Pancreas (tissue), 10 donors: ENCODE measurements at regions not wholly inside any gene's neighbourhood (a gene's known extent, or its start where the extent isn't known, plus 50 kb on each side); places are given as distances from the start of the nearest gene placed in this dataset.

ENCODE experiments used
- ATAC-seq, 4 donors: fragments of 200-7000 bp; cut with Tn5 transposase; one replicate each; pipeline versions ENCODE4 v1.8.0 to v1.9.1; 2020; ENCODE audit warnings: mild to moderate bottlenecking in 4 of 4, moderate library complexity in 4 of 4
- DNase-seq, 6 donors: peaks; one replicate each; pipeline ENCODE4 v3.0.0-alpha.2; 2020
- FAIRE-seq: peaks from 2 replicates; lab custom pipeline; 2012; peaks lifted over from hg19 to GRCh38; lab: Jason Lieb, UNC
- H3K27ac ChIP-seq, 4 donors: fragments of 200-600 bp; sonication (generic); 1 replicate in 3 of 4; 2 replicates in 1 of 4; pipeline versions ENCODE4 v1.5.0 to v1.8.0; 2020
- H3K27me3 ChIP-seq, 4 donors: fragments of 200-600 bp; one replicate each; pipeline ENCODE4 v1.8.0; 2021
- H3K36me3 ChIP-seq, 3 donors: fragments of 200-600 bp; sonication (generic) in 1 of 3; one replicate each; pipeline versions ENCODE4 v1.5.0 to v1.8.0; 2020 to 2021
- H3K4me1 ChIP-seq, 3 donors: fragments of 200-600 bp; one replicate each; pipeline ENCODE4 v1.8.0; 2021
- H3K4me3 ChIP-seq, 4 donors: fragments of 200-600 bp; sonication (generic) in 2 of 4; one replicate each; pipeline versions ENCODE4 v1.5.0 to v1.8.0; 2020 to 2021
- H3K9me3 ChIP-seq, 4 donors: fragments of 200-600 bp; one replicate each; pipeline ENCODE4 v1.8.0; 2021
- WGBS, 2 donors: extraction: QIAGEN DNeasy Blood & Tissue Kit; methylation state at CpG; one replicate each; pipeline ENCODE4 v1.1.7; 2013; 5-methylcytosine and 5-hydroxymethylcytosine counted together
- intact Hi-C, 3 donors: fragments of 100-400 bp; cut with DNase I; formaldehyde crosslinking; loops; one replicate each; pipeline versions ENCODE4 v1.11.1 to v1.14.2; 2022
- TF ChIP-seq, protein P1 (sequence below), 4 donors: fragments of 200-600 bp; sonication (generic) in 3 of 4; IDR thresholded peaks; one replicate each; pipeline versions ENCODE4 v1.5.0 to v1.8.0; 2021; ENCODE audit warnings: antibody characterized with exemption in 4 of 4
- donor health status: healthy with polysubstance abuse.
- donor health status: DM: no; HTN: no; CAD: no; lungs with moderate emphysema.
- donor health status: DM: no; HTN: no; CAD: no.
- donor health status: control.
- donor health status: control.
- donor health status: Bipolar disorder and iron deficiency.
- donor health status: DM: yes; HTN: yes; CAD: no.
- donor health status: DM: no; HTN: no; CAD: no.
- donor health status: DM: no; HTN: no; CAD: no.
- donor health status: DM: yes; HTN: yes; CAD: no.

DNA sequence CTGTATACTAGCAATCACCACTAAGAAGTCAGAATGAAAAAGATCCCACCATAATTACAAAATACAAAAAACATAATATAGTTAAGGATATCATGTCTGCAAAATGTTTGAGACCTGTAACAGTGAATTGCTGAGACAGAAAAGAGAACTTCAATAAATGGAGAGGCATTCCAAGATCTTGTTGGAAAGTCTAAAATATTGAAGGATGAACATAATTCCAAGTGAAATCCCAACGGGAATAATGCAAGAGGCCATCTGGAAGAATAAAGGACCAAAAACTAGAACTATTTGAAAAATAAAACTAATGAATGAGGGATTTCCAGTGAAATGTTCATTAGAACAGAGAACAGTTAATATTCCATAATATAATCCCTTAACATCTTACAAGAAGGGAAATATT lies 110.9 kb downstream of the COL6A6 start:
- WGBS, 2 donors = 42 to 63% methylated on average over 1 of the region's 1 CpG
- H3K27ac ChIP-seq = no peak overlapping the region
- H3K36me3 ChIP-seq = no peaks in the 10 kb centered on the region
- intact Hi-C loops = no loop called here
- TF ChIP-seq, protein P1, sequence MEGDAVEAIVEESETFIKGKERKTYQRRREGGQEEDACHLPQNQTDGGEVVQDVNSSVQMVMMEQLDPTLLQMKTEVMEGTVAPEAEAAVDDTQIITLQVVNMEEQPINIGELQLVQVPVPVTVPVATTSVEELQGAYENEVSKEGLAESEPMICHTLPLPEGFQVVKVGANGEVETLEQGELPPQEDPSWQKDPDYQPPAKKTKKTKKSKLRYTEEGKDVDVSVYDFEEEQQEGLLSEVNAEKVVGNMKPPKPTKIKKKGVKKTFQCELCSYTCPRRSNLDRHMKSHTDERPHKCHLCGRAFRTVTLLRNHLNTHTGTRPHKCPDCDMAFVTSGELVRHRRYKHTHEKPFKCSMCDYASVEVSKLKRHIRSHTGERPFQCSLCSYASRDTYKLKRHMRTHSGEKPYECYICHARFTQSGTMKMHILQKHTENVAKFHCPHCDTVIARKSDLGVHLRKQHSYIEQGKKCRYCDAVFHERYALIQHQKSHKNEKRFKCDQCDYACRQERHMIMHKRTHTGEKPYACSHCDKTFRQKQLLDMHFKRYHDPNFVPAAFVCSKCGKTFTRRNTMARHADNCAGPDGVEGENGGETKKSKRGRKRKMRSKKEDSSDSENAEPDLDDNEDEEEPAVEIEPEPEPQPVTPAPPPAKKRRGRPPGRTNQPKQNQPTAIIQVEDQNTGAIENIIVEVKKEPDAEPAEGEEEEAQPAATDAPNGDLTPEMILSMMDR (IDR thresholded peaks at IDR 0.05) = no peak
- no peaks in the 10 kb centered on the region for H3K4me1 ChIP-seq
- DNase-seq = no peak
- no peak overlapping the region for H3K4me3 ChIP-seq
- no peak for FAIRE-seq
- H3K27me3 ChIP-seq = no peaks in the 10 kb centered on the region
- no peak for ATAC-seq
- H3K9me3 ChIP-seq = no peaks in the 10 kb centered on the region
